ENCODE measurements at regions not wholly inside any gene's neighbourhood (a gene's known extent, or its start where the extent isn't known, plus 50 kb on each side); places are given as distances from the start of the nearest gene placed in this dataset.

GRCh38 chr16:6932871-6933385 lies 399.7 kb upstream of the RBFOX1 start:
- DNase-seq (ENCODE audit: low spot score): no peak

DNA sequence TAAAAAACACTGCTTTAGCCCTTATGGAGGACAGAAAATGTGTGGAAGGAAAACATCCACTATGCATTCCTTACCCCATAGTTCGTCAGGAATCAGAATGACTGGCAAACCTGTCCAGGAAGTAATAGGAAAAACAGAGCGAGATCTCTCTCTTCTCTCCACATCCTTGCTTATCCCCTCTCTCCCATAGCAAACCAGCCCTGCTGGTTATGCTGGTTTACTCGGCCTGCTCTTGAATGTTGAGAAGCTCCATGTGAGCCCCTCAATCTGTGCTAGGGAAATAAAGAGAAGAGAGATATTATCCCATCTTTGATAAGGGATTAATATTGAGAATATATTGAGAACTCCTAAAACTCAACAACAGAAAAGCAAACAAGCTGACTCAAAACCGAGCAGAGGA lies 402.8 kb upstream of the RBFOX1 start:
- DNase-seq (ENCODE audit: low spot score): no peak

DNA sequence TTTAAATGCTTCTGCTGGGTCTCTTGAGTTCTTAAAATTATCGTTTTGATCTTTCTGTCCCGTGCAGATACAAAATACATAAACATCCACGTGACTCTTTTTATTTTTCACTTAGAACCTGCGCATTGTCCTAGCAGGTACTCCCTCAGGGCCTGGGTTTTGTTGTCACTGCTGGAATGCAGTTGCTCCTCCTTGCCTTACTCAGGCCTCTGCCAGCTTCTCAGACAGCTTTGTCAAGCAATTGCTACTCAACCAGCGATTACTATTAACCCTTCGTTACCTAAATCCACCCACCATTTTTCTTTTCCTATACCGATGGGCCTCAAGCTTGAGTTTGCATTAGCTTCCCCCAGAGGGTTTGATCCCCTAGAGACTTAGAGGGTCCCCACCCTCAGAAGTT lies 405.9 kb upstream of the RBFOX1 start:
- no peak for DNase-seq (ENCODE audit: low spot score)

- no peak for DNase-seq (ENCODE audit: low spot score)
Observed at GRCh38 chr16:6926341-6926740, 406.3 kb upstream of the RBFOX1 start.

GRCh38 chr16:6918646-6919045 lies 414.0 kb upstream of the RBFOX1 start:
- DNase-seq (ENCODE audit: low spot score): no peak

- DNase-seq (ENCODE audit: low spot score): no peak
Observed at GRCh38 chr16:6916946-6917345, 415.7 kb upstream of the RBFOX1 start.

GRCh38 chr16:6913566-6913965 lies 419.1 kb upstream of the RBFOX1 start:
- DNase-seq (ENCODE audit: low spot score): no peak

- DNase-seq (ENCODE audit: low spot score): no peak
Observed at GRCh38 chr16:6910301-6910700, 422.3 kb upstream of the RBFOX1 start.

DNA sequence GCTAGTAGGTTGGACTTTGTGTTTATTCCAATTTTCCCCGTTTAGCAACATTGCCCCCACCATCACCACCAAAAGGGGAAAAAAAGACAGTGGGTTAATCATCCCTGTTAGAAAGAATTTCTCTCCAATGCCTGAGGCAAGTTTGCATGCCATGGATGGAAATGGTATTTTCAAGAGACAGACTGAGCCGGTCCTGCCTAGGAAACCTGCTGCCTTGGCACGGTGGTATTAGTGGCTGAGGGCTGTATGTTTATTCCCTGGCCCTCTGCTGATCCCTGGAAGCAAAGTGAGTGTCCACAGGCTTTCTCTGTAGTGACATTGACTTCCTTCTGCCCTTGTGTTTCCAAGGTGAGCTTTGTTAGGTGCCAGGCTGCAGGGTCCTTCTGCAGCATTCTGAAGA lies 427.0 kb upstream of the RBFOX1 start:
- DNase-seq (ENCODE audit: low spot score): no peak

DNA sequence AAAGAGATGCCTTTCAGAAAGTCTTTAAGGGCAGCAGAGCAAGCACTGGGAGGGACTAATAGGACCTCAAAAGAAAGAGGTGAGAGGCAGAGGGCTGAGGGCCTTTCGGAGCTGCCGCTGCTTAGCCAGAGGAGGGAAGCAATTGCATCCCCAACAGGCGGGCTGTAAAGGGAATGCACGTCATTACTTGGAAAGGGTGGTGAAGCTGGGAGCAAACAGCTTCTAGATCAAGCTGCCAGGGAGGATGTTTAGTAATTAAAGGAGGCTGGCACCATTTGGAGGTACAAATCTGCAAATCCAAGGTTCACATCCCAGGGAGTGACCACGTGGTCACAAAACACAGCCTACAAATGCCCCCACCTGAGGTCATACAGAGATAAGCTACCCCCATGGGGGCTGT lies 429.0 kb upstream of the RBFOX1 start:
- no peak for DNase-seq (ENCODE audit: low spot score)

DNA sequence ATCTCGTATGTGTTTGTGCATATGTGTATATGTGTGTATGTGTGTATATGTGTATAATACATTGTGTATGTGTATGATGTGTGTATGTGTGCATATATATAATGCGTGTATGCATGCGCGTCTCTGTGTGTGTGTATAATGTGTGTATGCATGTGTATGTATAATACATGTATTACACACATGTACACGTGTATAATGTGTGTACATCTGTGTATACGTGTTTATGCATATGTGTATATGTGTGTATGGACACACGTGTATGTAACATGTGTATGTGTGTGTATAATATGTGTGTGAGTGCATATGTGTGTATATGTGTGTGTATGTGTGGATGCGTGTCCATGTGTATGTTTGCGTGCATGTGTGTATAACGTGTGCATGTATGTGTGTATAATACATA lies 433.7 kb upstream of the RBFOX1 start:
- no peak for DNase-seq (ENCODE audit: low spot score)

GRCh38 chr16:6897876-6898485 lies 434.7 kb upstream of the RBFOX1 start:
- DNase-seq (ENCODE audit: low spot score): no peak

- no peak for DNase-seq (ENCODE audit: low spot score)
Observed at GRCh38 chr16:6892966-6893365, 439.7 kb upstream of the RBFOX1 start.

GRCh38 chr16:6891496-6891895 lies 441.1 kb upstream of the RBFOX1 start:
- no peak for DNase-seq (ENCODE audit: low spot score)

DNA sequence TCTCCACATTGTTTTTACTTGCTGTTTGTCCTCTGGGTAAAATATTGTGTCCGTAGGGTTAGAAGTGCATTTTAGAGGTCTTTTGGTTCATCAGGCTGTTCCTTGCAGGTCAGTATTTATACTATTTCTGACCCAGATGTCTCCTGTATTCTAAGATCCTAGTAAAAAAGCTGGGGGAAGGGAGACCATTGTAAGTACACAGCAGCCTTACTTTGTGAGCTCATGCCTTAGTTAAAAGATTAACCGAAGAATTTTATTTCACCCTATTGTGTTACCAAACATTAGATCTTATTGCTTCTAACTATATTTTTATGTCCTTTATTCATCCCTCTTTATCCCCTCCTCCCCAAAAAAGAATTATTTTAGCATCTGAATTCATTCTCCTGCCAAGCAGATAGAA lies 444.1 kb upstream of the RBFOX1 start:
- DNase-seq (ENCODE audit: low spot score): no peak

GRCh38 chr16:6884002-6884401 lies 448.6 kb upstream of the RBFOX1 start:
- DNase-seq (ENCODE audit: low spot score): no peak

DNA sequence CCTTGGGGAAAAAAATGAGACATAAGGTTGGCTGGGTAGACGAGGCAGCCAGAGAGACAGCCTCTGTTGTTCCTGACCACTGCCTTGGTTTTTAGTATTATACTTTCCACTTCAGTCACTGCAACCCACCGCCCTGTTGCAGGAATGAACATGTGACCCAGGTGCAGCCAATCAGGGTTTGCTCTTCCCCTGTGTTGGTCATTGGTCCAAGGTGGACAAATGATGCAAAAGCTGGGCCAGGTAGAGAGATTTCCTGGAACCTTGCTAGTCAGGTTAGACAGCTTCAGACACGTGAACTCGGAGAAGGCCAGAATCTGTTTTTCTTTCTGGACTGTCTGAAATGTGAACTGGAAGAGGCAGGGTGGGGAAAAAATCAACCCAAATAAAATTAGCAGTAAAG lies 452.4 kb upstream of the RBFOX1 start:
- no peak for DNase-seq (ENCODE audit: low spot score)

DNA sequence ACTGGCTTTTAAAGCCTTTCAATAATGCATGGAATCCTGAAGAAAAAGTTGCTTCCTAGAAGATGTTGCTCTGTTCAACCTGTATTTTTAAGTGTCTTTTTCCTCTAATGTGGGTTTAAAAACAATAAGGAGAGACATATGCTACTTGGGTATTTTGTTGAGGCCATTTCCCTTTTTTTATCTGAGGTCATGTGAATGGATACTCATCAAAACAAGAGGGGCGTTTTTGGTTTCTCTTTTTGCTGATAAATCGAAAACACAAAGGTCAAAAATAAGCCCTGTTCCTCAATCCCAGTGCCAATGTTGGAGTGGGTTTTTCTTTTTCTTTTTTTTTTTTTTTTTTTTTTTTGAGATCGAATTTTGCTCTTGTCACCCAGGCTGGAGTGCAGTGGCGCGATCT lies 468.0 kb upstream of the RBFOX1 start:
- DNase-seq (ENCODE audit: low spot score): no peak

- no peak for DNase-seq (ENCODE audit: low spot score)
Observed at GRCh38 chr16:6864244-6864643, 468.4 kb upstream of the RBFOX1 start.

GRCh38 chr16:6863135-6863534 lies 469.5 kb upstream of the RBFOX1 start:
- no peak for DNase-seq (ENCODE audit: low spot score)

GRCh38 chr16:6861815-6862477 lies 470.7 kb upstream of the RBFOX1 start:
- DNase-seq (ENCODE audit: low spot score): no peak

DNA sequence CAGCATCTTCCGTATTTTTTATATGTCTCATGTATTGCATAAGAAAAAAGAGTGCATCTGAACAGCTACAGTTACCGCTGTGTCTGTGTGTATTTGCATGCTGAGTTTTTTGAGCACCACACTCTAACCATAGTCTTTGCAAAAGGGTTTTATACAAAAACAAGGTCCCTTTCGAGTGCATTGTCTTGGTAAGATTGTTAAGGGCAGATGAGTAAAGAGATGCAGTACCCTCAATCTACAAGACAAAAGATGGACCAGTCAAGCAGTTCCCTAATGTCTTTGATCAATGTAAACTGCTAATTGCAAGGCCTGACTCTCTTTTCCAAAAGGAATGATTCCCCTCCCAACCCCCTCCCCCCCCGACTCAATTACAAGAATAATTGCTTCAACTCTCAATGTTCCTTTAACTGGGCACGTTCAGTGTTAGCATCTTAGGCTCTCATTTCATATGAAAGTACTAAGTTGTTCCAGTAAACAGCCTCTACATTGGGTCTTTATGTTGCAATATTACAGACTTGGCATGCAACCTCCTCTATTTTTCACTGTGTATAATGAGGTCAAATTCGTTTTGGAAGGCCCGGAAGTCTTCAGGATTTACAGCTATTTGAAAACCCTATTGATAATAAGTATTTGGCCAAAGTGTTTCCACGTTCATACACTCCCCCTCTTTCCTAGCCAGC lies 471.4 kb upstream of the RBFOX1 start:
- no peak for DNase-seq (ENCODE audit: low spot score)

DNA sequence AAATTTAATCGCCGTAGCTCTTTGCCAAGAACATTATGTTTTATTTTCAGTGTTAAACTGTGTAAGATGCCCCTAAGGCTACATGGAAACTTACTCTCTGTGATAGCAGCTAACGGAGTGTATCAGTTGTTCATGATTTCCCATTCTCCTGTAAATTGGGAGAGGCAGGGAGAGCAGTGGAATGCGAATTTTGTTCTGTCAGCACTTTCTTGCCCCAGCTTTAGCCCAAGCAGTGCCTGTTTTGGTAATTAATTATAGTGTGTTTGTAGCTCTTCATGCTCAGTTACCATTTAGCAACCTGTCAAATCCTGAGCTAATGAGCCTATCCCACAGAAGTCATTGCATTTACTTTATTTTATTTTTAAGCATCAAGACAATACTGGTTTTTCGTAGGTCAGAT lies 475.1 kb upstream of the RBFOX1 start:
- DNase-seq (ENCODE audit: low spot score): no peak

Data from ureter (tissue), 1 donor.